H9 (cell line): ENCODE measurements at regions not wholly inside any gene's neighbourhood (a gene's known extent, or its start where the extent isn't known, plus 50 kb on each side); places are given as distances from the start of the nearest gene placed in this dataset.

Source experiments
- DNase-seq: peaks from one replicate; pipeline ENCODE4 v3.0.0-alpha.2; 2017
- H2AFZ ChIP-seq: one replicate; pipeline ENCODE4 v1.6.1; 2013; ENCODE audit warnings: mild to moderate bottlenecking, low read length, control low read depth, moderate library complexity
- H2AK5ac ChIP-seq: 2 replicates; pipeline ENCODE4 v1.6.1; 2013; ENCODE audit warnings: low read length, control low read depth, mixed read lengths; ENCODE audit not compliant: insufficient read length
- H2BK120ac ChIP-seq: one replicate; pipeline ENCODE4 v1.6.1; 2013; ENCODE audit warnings: low read depth, mild to moderate bottlenecking, low read length, control low read depth, inconsistent platforms; ENCODE audit not compliant: poor library complexity, severe bottlenecking
- H2BK12ac ChIP-seq: 2 replicates; pipeline ENCODE4 v1.6.1; 2013; ENCODE audit warnings: low read length, control low read depth, mixed read lengths, low read depth; ENCODE audit not compliant: insufficient read length
- H2BK15ac ChIP-seq: 2 replicates; pipeline ENCODE4 v1.6.1; 2013; ENCODE audit warnings: low read depth, low read length, control low read depth
- H2BK20ac ChIP-seq: one replicate; pipeline ENCODE4 v1.6.1; 2013; ENCODE audit warnings: low read depth, mild to moderate bottlenecking, low read length, control low read depth, inconsistent platforms; ENCODE audit not compliant: poor library complexity, severe bottlenecking
- H2BK5ac ChIP-seq: 2 replicates; pipeline ENCODE4 v1.6.1; 2013; ENCODE audit warnings: low read length, control low read depth, mixed read lengths; ENCODE audit not compliant: insufficient read length
- H3K14ac ChIP-seq: 2 replicates; pipeline ENCODE4 v1.6.1; 2013; ENCODE audit warnings: low read length, control low read depth; ENCODE audit not compliant: insufficient read depth
- H3K18ac ChIP-seq: 2 replicates; pipeline ENCODE4 v1.6.1; 2013; ENCODE audit warnings: low read depth, mild to moderate bottlenecking, mixed read lengths, low read length, control low read depth; ENCODE audit not compliant: insufficient read length
- H3K23ac ChIP-seq: 2 replicates; pipeline ENCODE4 v1.6.1; 2013; ENCODE audit warnings: low read length, control low read depth, mixed read lengths, low read depth; ENCODE audit not compliant: insufficient read length
- H3K23me2 ChIP-seq: 2 replicates; pipeline ENCODE4 v1.6.1; 2013; ENCODE audit warnings: low read depth, mild to moderate bottlenecking, mixed read lengths, low read length, control low read depth; ENCODE audit not compliant: insufficient read length, poor library complexity, severe bottlenecking
- H3K27ac ChIP-seq: 2 replicates; pipeline ENCODE4 v1.5.1; 2013; ENCODE audit warnings: low read length, control low read depth, mixed read lengths, low read depth; ENCODE audit not compliant: insufficient read length
- H3K27me3 ChIP-seq: 2 replicates; pipeline ENCODE4 v1.6.1; 2013; ENCODE audit warnings: low read length, control low read depth, inconsistent platforms; ENCODE audit not compliant: insufficient read depth
- H3K4ac ChIP-seq: 2 replicates; pipeline ENCODE4 v1.6.1; 2013; ENCODE audit warnings: low read depth, mild to moderate bottlenecking, control low read depth, inconsistent platforms, low read length, moderate library complexity
- H3K4me1 ChIP-seq: 2 replicates; pipeline ENCODE4 v1.6.1; 2013; ENCODE audit warnings: low read length, control low read depth, inconsistent platforms; ENCODE audit not compliant: insufficient read depth
- H3K4me2 ChIP-seq: 2 replicates; pipeline ENCODE4 v1.6.1; 2013; ENCODE audit warnings: low read length, control low read depth, mixed read lengths; ENCODE audit not compliant: insufficient read length, insufficient read depth
- H3K56ac ChIP-seq: 2 replicates; pipeline ENCODE4 v1.6.1; 2013; ENCODE audit warnings: low read depth, mild to moderate bottlenecking, mixed read lengths, low read length, control low read depth; ENCODE audit not compliant: insufficient read length
- H3K79me1 ChIP-seq: 2 replicates; pipeline ENCODE4 v1.6.1; 2013; ENCODE audit warnings: low read depth, mild to moderate bottlenecking, moderate library complexity, low read length, control low read depth, inconsistent platforms; ENCODE audit not compliant: insufficient read depth, poor library complexity, severe bottlenecking
- H3K79me2 ChIP-seq: 2 replicates; pipeline ENCODE4 v1.6.1; 2013; ENCODE audit warnings: low read length, control low read depth, inconsistent platforms; ENCODE audit not compliant: insufficient read depth
- H3K9ac ChIP-seq: 2 replicates; pipeline ENCODE4 v1.6.1; 2013; ENCODE audit warnings: low read length, control low read depth, mixed read lengths; ENCODE audit not compliant: insufficient read length; ENCODE audit errors: extremely low read depth
- H3K9me3 ChIP-seq: one replicate; pipeline ENCODE4 v1.6.1; 2013; ENCODE audit warnings: low read depth, low read length, inconsistent platforms; ENCODE audit not compliant: control insufficient read depth
- H3T11ph ChIP-seq: one replicate; pipeline ENCODE4 v1.6.1; 2013; ENCODE audit warnings: mild to moderate bottlenecking, low read length, control low read depth, inconsistent platforms
- H4K20me1 ChIP-seq: one replicate; pipeline ENCODE4 v1.6.1; 2013; ENCODE audit not compliant: control insufficient read depth, insufficient read length, insufficient read depth
- H4K5ac ChIP-seq: 2 replicates; pipeline ENCODE4 v1.6.1; 2013; ENCODE audit warnings: low read depth, mild to moderate bottlenecking, mixed read lengths, low read length, control low read depth; ENCODE audit not compliant: insufficient read length
- H4K8ac ChIP-seq: replicated peaks from 2 replicates; pipeline ENCODE4 v1.6.1; 2013; ENCODE audit warnings: low read length, control low read depth, mixed read lengths, low read depth; ENCODE audit not compliant: insufficient read length
- H4K91ac ChIP-seq: 2 replicates; pipeline ENCODE4 v1.6.1; 2013; ENCODE audit warnings: low read depth, mild to moderate bottlenecking, moderate library complexity, mixed read lengths, low read length, control low read depth; ENCODE audit not compliant: insufficient read length
- H3K27ac Mint-ChIP-seq, 3 experiments: 2 replicates in 2 of 3; 3 replicates in 1 of 3; pipeline ENCODE4 v1.8.0; 2020 to 2021; ENCODE audit warnings: mixed read lengths in 3 of 3, mild to moderate bottlenecking in 1 of 3, moderate library complexity in 1 of 3
- H3K27me3 Mint-ChIP-seq: 2 replicates; pipeline ENCODE4 v1.8.0; 2021; ENCODE audit warnings: low read depth, mild to moderate bottlenecking, moderate library complexity, mixed read lengths
- H3K36me3 Mint-ChIP-seq, 3 experiments: 2 replicates in 2 of 3; 3 replicates in 1 of 3; pipeline ENCODE4 v1.8.0; 2020 to 2021; ENCODE audit warnings: low read depth in 3 of 3, mixed read lengths in 3 of 3; ENCODE audit not compliant: insufficient read depth in 1 of 3
- H3K4me1 Mint-ChIP-seq, 2 experiments: 2 replicates each; pipeline ENCODE4 v1.8.0; 2020; ENCODE audit warnings: mixed read lengths in 2 of 2
- H3K4me3 Mint-ChIP-seq, 2 experiments: 2 replicates in 1 of 2; 3 replicates in 1 of 2; pipeline ENCODE4 v1.8.0; 2020 to 2021; ENCODE audit warnings: mild to moderate bottlenecking in 2 of 2, mixed read lengths in 2 of 2, moderate library complexity in 1 of 2
- H3K9me3 Mint-ChIP-seq, 2 experiments: 2 replicates in 1 of 2; 3 replicates in 1 of 2; pipeline ENCODE4 v1.8.0; 2020; ENCODE audit warnings: mild to moderate bottlenecking in 2 of 2, mixed read lengths in 2 of 2, moderate library complexity in 1 of 2
- CTCF ChIP-seq: fragments of 200-600 bp; sonication (generic); conservative IDR thresholded peaks from 3 replicates; pipeline ENCODE4 v1.8.0; 2021; ENCODE audit warnings: antibody characterized with exemption, mild to moderate bottlenecking
- WGBS: extraction: QIAGEN DNeasy Blood & Tissue Kit; methylation state at CpG from one replicate; pipeline ENCODE4 v1.1.7; 2013; ENCODE audit warnings: missing lambda C conversion rate, low lambda C conversion rate, mixed read lengths; ENCODE audit not compliant: insufficient read length; ENCODE audit errors: extremely low coverage; 5-methylcytosine and 5-hydroxymethylcytosine counted together

GRCh38 chr2:201957091-201957490 is 76.6 kb upstream of the FZD7 start:
- no peak overlapping the region for H3T11ph ChIP-seq
- H3K18ac ChIP-seq, result no peak overlapping the region
- Mint-ChIP-seq H3K27me3 (no peaks in the 10 kb centered on the region; the same call in 1 of the 2 replicates), H3K36me3 (no peaks in the 10 kb centered on the region; a peak in 2 of 7 replicates), H3K27ac (no peak overlapping the region), H3K9me3 (no peaks in the 10 kb centered on the region), H3K4me3 (no peak overlapping the region), H3K4me1 (peaks cover 50 to 53% of the 10 kb centered on the region in 2 experiments)
- H2BK5ac ChIP-seq, result no peak overlapping the region
- no peaks in the 10 kb centered on the region for H3K27me3 ChIP-seq
- H3K4me2 ChIP-seq, result no peak overlapping the region
- H3K4ac ChIP-seq, result no peak overlapping the region
- H2BK120ac ChIP-seq, result no peak overlapping the region
- no peaks in the 10 kb centered on the region for H3K79me1 ChIP-seq
- H2AFZ ChIP-seq, result no peak overlapping the region
- H3K4me1 ChIP-seq, result peaks cover 5% of the 10 kb centered on the region
- no peak overlapping the region for H3K27ac ChIP-seq
- no peaks in the 10 kb centered on the region for H4K20me1 ChIP-seq
- H2BK12ac ChIP-seq, result no peak overlapping the region
- H3K23ac ChIP-seq, result no peak overlapping the region
- TF ChIP-seq CTCF, result no peak
- no peak overlapping the region for H2BK15ac ChIP-seq
- no peaks in the 10 kb centered on the region for H3K23me2 ChIP-seq
- no peaks in the 10 kb centered on the region for H3K9me3 ChIP-seq
- H3K56ac ChIP-seq, result no peak overlapping the region
- no peak overlapping the region for H2BK20ac ChIP-seq
- no peak overlapping the region for H4K8ac ChIP-seq
- H3K9ac ChIP-seq, result no peak overlapping the region
- no CpG with 5 or more reads among the region's 1 CpG for WGBS
- no peak overlapping the region for H2AK5ac ChIP-seq
- no peak overlapping the region for H3K14ac ChIP-seq
- no peak overlapping the region for H4K5ac ChIP-seq
- no peak overlapping the region for H4K91ac ChIP-seq
- DNase-seq, result no peak
- H3K79me2 ChIP-seq, result no peaks in the 10 kb centered on the region; the same call in 1 of the 2 replicates
